ENCODE measurements at regions not wholly inside any gene's neighbourhood (a gene's known extent, or its start where the extent isn't known, plus 50 kb on each side); places are given as distances from the start of the nearest gene placed in this dataset.

DNA sequence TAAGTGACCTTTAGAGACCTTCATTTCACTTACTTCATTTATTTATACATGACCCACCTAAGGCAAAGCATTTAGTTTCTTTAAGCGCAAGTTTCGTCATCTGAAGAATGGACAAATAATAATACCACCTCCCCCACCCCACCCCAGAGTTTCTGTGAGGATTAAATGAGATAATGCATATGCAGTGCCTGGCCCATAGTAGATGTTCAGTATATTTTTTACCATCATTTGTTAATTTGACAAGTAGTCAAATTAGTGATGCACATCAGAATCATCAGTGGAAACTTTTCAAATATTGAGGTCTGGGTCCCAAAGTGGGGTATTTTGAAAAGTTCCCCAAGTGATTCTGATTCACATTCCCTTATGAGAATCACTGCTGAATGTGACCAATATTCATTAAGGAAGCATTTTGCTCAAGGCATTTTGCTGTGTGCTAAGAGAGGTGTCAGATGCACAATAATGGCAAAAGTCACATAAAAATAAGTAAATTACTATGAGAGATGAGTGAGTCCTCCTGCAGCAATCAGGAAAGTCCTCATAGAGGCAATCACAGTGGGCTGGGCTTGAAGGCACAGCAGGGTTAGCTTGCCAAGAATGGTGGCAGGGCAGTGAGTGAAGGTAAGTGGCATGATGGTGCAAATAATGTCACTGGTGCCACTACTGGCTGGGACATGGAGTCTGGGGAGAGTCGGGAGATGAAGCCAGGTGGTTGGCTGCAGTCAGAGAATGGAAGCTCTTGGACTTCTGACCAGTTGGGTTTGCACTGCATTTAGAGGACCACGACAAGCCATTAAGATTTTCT lies 244.1 kb downstream of the PTEN start:
- Histone ChIP-seq H3K4me1 (ENCODE audit: control insufficient read depth, insufficient read depth, low read length) (peaks cover 87% of the 10 kb centered on the region), H3K36me3 (ENCODE audit: control insufficient read depth in 2 of 2, insufficient read depth in 2 of 2, low read length in 1 of 2) (no peaks in the 10 kb centered on the region), H3K4me2 (ENCODE audit: control insufficient read depth, insufficient read depth) (peak overlapping the region; percentile 40), H3K79me2 (ENCODE audit: control insufficient read depth, insufficient read depth, low read length) (no peaks in the 10 kb centered on the region), H3K9ac (ENCODE audit: control insufficient read depth, insufficient read depth, low read length) (peak overlapping the region; percentile 15; the same call in 1 of the 2 replicates), H2AFZ (ENCODE audit: control insufficient read depth, low read depth, low read length) (peak overlapping the region; percentile 48; the same call in 1 of the 2 replicates), H3K4me3 (no peak overlapping the region), H3K27ac (ENCODE audit: control insufficient read depth, insufficient read depth) (peak overlapping the region; percentile 92), H4K20me1 (ENCODE audit: control insufficient read depth, insufficient read depth) (no peaks in the 10 kb centered on the region), H3K9me3 (replicated peaks; ENCODE audit: control insufficient read depth, insufficient read depth, low read length) (no peaks in the 10 kb centered on the region; the same call in 2 of the 3 replicates), H3K27me3 (replicated peaks in 1 of 2; ENCODE audit: control insufficient read depth in 2 of 2, insufficient read depth in 2 of 2, low read length in 1 of 2) (no peaks in the 10 kb centered on the region)
- RAD21 ChIA-PET (ENCODE audit: unreplicated experiment): interaction anchor here (0.7 to 7.4 kb wide), 27 partner anchors 7 to 289 kb away, joined by 3 to 102 read pairs (median 4); partner anchors contain the start of genes ATAD1, KLLN and PTEN
- FAIRE-seq (no peak), DNase-seq (ENCODE audit: low read depth, low spot score) (no peak), ATAC-seq (no peak; the same call in 2 of the 3 replicates)
- intact Hi-C loops (cut with micrococcal nuclease; ENCODE audit: unreplicated experiment): loop anchor here (1.0 to 2.0 kb wide), 4 partner anchors 16 to 279 kb away; no protein-coding TSS in a partner anchor
- in situ Hi-C loops (cut with MboI): no loop called here
- POLR2A ChIA-PET: interaction anchor here (0.8 to 1.5 kb wide), 9 partner anchors 9 to 279 kb away, joined by 3 to 6 read pairs (median 3); no protein-coding TSS in a partner anchor
- SMC1A ChIA-PET (ENCODE audit: uncharacterized antibody, unreplicated experiment): interaction anchor here (0.7 to 14.9 kb wide), 32 partner anchors 11 to 445 kb away, joined by 3 to 229 read pairs (median 4); partner anchors contain the start of genes KLLN and PTEN
- TF ChIP-seq, protein P1, sequence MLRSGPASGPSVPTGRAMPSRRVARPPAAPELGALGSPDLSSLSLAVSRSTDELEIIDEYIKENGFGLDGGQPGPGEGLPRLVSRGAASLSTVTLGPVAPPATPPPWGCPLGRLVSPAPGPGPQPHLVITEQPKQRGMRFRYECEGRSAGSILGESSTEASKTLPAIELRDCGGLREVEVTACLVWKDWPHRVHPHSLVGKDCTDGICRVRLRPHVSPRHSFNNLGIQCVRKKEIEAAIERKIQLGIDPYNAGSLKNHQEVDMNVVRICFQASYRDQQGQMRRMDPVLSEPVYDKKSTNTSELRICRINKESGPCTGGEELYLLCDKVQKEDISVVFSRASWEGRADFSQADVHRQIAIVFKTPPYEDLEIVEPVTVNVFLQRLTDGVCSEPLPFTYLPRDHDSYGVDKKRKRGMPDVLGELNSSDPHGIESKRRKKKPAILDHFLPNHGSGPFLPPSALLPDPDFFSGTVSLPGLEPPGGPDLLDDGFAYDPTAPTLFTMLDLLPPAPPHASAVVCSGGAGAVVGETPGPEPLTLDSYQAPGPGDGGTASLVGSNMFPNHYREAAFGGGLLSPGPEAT (IDR thresholded peaks at IDR 0.05; ENCODE audit: low read depth): no peak
- TF ChIP-seq IKZF1 (conservative IDR thresholded peaks at IDR 0.05): no peak
- TF ChIP-seq, protein P2, sequence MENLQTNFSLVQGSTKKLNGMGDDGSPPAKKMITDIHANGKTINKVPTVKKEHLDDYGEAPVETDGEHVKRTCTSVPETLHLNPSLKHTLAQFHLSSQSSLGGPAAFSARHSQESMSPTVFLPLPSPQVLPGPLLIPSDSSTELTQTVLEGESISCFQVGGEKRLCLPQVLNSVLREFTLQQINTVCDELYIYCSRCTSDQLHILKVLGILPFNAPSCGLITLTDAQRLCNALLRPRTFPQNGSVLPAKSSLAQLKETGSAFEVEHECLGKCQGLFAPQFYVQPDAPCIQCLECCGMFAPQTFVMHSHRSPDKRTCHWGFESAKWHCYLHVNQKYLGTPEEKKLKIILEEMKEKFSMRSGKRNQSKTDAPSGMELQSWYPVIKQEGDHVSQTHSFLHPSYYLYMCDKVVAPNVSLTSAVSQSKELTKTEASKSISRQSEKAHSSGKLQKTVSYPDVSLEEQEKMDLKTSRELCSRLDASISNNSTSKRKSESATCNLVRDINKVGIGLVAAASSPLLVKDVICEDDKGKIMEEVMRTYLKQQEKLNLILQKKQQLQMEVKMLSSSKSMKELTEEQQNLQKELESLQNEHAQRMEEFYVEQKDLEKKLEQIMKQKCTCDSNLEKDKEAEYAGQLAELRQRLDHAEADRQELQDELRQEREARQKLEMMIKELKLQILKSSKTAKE (IDR thresholded peaks at IDR 0.05; ENCODE audit: low read depth, poor library complexity, severe bottlenecking): no peak
- TF ChIP-seq GABPA (IDR thresholded peaks at IDR 0.05; ENCODE audit: low read depth): no peak
- TF ChIP-seq ZSCAN29 (IDR thresholded peaks at IDR 0.05): no peak
- TF ChIP-seq ZNF217 (IDR thresholded peaks at IDR 0.05): no peak
- no peak for TF ChIP-seq EP300 (IDR thresholded peaks at IDR 0.05; ENCODE audit: borderline replicate concordance in 1 of 2, control insufficient read depth in 1 of 2, low read depth in 2 of 2, low read length in 2 of 2)
- no peak for TF ChIP-seq SMAD5 (IDR thresholded peaks at IDR 0.05; ENCODE audit: low read depth)
- no peak for TF ChIP-seq HDGF (IDR thresholded peaks at IDR 0.05)
- TF ChIP-seq ZNF207 (IDR thresholded peaks at IDR 0.05; ENCODE audit: borderline replicate concordance): no peak
- no peak for TF ChIP-seq KAT2A (conservative IDR thresholded peaks at IDR 0.05; ENCODE audit: control insufficient read depth, low read depth, low read length)
- no peak; the same call in 1 of the 2 replicates for TF ChIP-seq RB1 (IDR thresholded peaks at IDR 0.05; ENCODE audit: borderline replicate concordance)
- TF ChIP-seq MXI1 (IDR thresholded peaks at IDR 0.05; ENCODE audit: low read depth, low read length): no peak
- TF ChIP-seq CBX5 (IDR thresholded peaks at IDR 0.05; ENCODE audit: low read depth): no peak
- TF ChIP-seq, protein P3, sequence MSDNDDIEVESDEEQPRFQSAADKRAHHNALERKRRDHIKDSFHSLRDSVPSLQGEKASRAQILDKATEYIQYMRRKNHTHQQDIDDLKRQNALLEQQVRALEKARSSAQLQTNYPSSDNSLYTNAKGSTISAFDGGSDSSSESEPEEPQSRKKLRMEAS (IDR thresholded peaks at IDR 0.05; ENCODE audit: low read depth, low read length): no peak
- TF ChIP-seq YY1 (IDR thresholded peaks at IDR 0.05; ENCODE audit: low read depth, low read length): no peak
- TF ChIP-seq, protein P4, sequence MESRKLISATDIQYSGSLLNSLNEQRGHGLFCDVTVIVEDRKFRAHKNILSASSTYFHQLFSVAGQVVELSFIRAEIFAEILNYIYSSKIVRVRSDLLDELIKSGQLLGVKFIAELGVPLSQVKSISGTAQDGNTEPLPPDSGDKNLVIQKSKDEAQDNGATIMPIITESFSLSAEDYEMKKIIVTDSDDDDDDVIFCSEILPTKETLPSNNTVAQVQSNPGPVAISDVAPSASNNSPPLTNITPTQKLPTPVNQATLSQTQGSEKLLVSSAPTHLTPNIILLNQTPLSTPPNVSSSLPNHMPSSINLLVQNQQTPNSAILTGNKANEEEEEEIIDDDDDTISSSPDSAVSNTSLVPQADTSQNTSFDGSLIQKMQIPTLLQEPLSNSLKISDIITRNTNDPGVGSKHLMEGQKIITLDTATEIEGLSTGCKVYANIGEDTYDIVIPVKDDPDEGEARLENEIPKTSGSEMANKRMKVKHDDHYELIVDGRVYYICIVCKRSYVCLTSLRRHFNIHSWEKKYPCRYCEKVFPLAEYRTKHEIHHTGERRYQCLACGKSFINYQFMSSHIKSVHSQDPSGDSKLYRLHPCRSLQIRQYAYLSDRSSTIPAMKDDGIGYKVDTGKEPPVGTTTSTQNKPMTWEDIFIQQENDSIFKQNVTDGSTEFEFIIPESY (IDR thresholded peaks at IDR 0.05): no peak
- BruUV-seq (replicated peaks): no TSS peak
- CTCF ChIA-PET: interaction anchor here (0.7 to 2.4 kb wide), 26 partner anchors 8 to 447 kb away, joined by 3 to 29 read pairs (median 6); partner anchors contain the start of genes KLLN and PTEN
- WGBS (ENCODE audit: insufficient coverage, insufficient replicate concordance, low lambda C conversion rate, missing lambda C conversion rate): 64% methylated on average over 4 of the region's 4 CpGs

Measured in GM12878 (cell line).